ENCODE measurements at regions not wholly inside any gene's neighbourhood (a gene's known extent, or its start where the extent isn't known, plus 50 kb on each side); places are given as distances from the start of the nearest gene placed in this dataset.
"Not testable (repeated sequence)": the region's sequence is repeated elsewhere in the genome, so short reads cannot be mapped to it uniquely, and the experiment has no call there.

- no peaks in the 10 kb centered on the region for H3K4me1 Mint-ChIP-seq (ENCODE audit: low read depth)
- DNase-seq (no peak), ATAC-seq (no peak)
- no peaks in the 10 kb centered on the region for H3K27me3 Mint-ChIP-seq
- H3K36me3 Mint-ChIP-seq (ENCODE audit: low read depth): no peaks in the 10 kb centered on the region
- no peak for TF ChIP-seq CTCF (IDR thresholded peaks at IDR 0.05)
- peaks cover under 1% of the 10 kb centered on the region for H3K9me3 Mint-ChIP-seq
- no peak overlapping the region for H3K4me3 Mint-ChIP-seq
- no peak overlapping the region for H3K27ac Mint-ChIP-seq
- CTCF ChIA-PET: interaction anchor here (0.9 kb wide), 1 partner anchor 11 kb away, joined by 4 read pairs; no protein-coding TSS in a partner anchor
- POLR2A ChIA-PET: no interaction called here
- intact Hi-C loops (cut with micrococcal nuclease): no loop called here
These were observed 1206.3 kb downstream of the OTOL1 start for GRCh38 chr3:162702768-162703385.

- H3K4me3 Mint-ChIP-seq: no peak overlapping the region
- no peak for DNase-seq
- intact Hi-C loops (cut with micrococcal nuclease): no loop called here
- H3K27ac Mint-ChIP-seq: no peak overlapping the region
- H3K36me3 Mint-ChIP-seq (ENCODE audit: low read depth): no peaks in the 10 kb centered on the region
- H3K4me1 Mint-ChIP-seq (ENCODE audit: low read depth): no peaks in the 10 kb centered on the region
- H3K9me3 Mint-ChIP-seq: no peaks in the 10 kb centered on the region
- TF ChIP-seq CTCF (IDR thresholded peaks at IDR 0.05): no peak
- ATAC-seq: no peak
- CTCF ChIA-PET: no interaction called here
- POLR2A ChIA-PET: no interaction called here
- no peaks in the 10 kb centered on the region for H3K27me3 Mint-ChIP-seq
These were observed 1207.6 kb downstream of the OTOL1 start for GRCh38 chr3:162704238-162704637.

- H3K27me3 Mint-ChIP-seq: no peaks in the 10 kb centered on the region
- ATAC-seq: no peak
- H3K4me1 Mint-ChIP-seq (ENCODE audit: low read depth): no peaks in the 10 kb centered on the region
- TF ChIP-seq CTCF (IDR thresholded peaks at IDR 0.05): no peak
- intact Hi-C loops (cut with micrococcal nuclease): no loop called here
- no peak for DNase-seq
- no peaks in the 10 kb centered on the region for H3K36me3 Mint-ChIP-seq (ENCODE audit: low read depth)
- H3K9me3 Mint-ChIP-seq: no peaks in the 10 kb centered on the region
- no peak overlapping the region for H3K27ac Mint-ChIP-seq
- no peak overlapping the region for H3K4me3 Mint-ChIP-seq
- CTCF ChIA-PET: no interaction called here
- POLR2A ChIA-PET: no interaction called here
These were observed 1208.3 kb downstream of the OTOL1 start for GRCh38 chr3:162704799-162705385.

- CTCF ChIA-PET; H3K4me3 Mint-ChIP-seq; H3K9me3 Mint-ChIP-seq; H3K4me1 Mint-ChIP-seq (ENCODE audit: low read depth); H3K27ac Mint-ChIP-seq; intact Hi-C loops (cut with micrococcal nuclease); ATAC-seq; H3K27me3 Mint-ChIP-seq; H3K36me3 Mint-ChIP-seq (ENCODE audit: low read depth); POLR2A ChIA-PET; DNase-seq: not testable (repeated sequence)
These were observed 1211.8 kb downstream of the OTOL1 start for GRCh38 chr3:162708394-162708793.

- H3K4me3 Mint-ChIP-seq; H3K4me1 Mint-ChIP-seq (ENCODE audit: low read depth); ATAC-seq; POLR2A ChIA-PET; intact Hi-C loops (cut with micrococcal nuclease); DNase-seq; H3K9me3 Mint-ChIP-seq; H3K27ac Mint-ChIP-seq; H3K36me3 Mint-ChIP-seq (ENCODE audit: low read depth); H3K27me3 Mint-ChIP-seq: not testable (repeated sequence)
- CTCF ChIA-PET: interaction anchor here (0.9 kb wide), 1 partner anchor 11 kb away, joined by 3 read pairs; no protein-coding TSS in a partner anchor
These were observed 1212.5 kb downstream of the OTOL1 start for GRCh38 chr3:162708942-162709706.
